ENCODE measurements at regions not wholly inside any gene's neighbourhood (a gene's known extent, or its start where the extent isn't known, plus 50 kb on each side); places are given as distances from the start of the nearest gene placed in this dataset.
A peak's percentile ranks its signal among the peaks of the same experiment; 100 is the strongest.

DNA sequence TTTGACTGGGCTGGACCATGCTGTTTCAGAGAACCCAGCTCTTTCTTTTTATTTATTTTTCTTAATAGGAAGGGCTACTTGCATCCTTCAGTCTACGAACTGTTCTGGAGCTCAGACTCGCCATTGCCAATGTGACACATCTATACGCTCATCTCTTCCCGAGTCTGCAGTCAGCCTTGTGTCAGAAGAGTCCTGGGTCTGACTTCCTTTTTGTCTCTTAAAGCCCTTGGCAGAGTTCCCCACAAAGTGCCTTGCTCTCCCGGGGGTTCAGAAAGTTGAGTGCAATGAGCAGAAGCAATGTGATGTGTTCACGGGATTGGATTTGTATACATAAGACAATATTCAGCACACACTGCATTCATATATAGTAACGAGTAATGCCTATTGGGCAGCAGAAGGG, 140.4 kb downstream of the ATPSCKMT start:
- H3K4me1 ChIP-seq (ENCODE audit: control insufficient read depth, insufficient read depth, low read length): no peaks in the 10 kb centered on the region
- CTCF ChIA-PET: interaction anchor here (0.6 kb wide), 1 partner anchor 267 kb away, joined by 3 read pairs; no protein-coding TSS in a partner anchor
- no peaks in the 10 kb centered on the region for H3K36me3 ChIP-seq (ENCODE audit: control insufficient read depth in 2 of 2, insufficient read depth in 1 of 2, low read length in 2 of 2)
- H3K27ac ChIP-seq (ENCODE audit: extremely low read depth, low read depth, low read length): no peak overlapping the region
- no peaks in the 10 kb centered on the region for H3K9me3 ChIP-seq (ENCODE audit: control insufficient read depth, insufficient read depth, low read depth, low read length)
- POLR2A ChIA-PET: no interaction called here
- no peak overlapping the region for H3K4me3 ChIP-seq (ENCODE audit: low read depth, low read length)
- TF ChIP-seq ZNF658 (tag by site-specific recombination; IDR thresholded peaks at IDR 0.05): no peak

DNA sequence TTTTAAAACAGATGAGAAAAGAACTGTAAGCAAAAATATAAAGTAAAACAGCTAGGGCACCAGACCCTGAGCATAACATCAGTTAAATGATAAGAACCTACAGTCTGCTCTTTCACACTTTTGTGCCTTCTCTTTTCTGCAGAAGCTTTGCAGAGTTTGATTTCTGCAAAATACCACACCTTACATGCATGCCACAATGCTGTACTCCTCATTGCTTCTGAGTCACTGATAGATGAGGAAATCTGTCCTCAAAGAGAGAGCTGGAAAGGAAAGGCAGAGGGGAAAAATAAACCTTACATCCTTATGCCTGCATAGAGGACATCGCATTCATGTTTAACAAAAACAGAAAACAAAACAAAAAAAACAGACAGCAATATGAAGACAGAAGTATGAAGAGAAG, 142.9 kb downstream of the ATPSCKMT start:
- no peaks in the 10 kb centered on the region for H3K36me3 ChIP-seq (ENCODE audit: control insufficient read depth in 2 of 2, insufficient read depth in 1 of 2, low read length in 2 of 2)
- POLR2A ChIA-PET: no interaction called here
- no peak overlapping the region for H3K4me3 ChIP-seq (ENCODE audit: low read depth, low read length)
- H3K27ac ChIP-seq (ENCODE audit: extremely low read depth, low read depth, low read length): no peak overlapping the region
- H3K9me3 ChIP-seq (ENCODE audit: control insufficient read depth, insufficient read depth, low read depth, low read length): no peaks in the 10 kb centered on the region
- H3K4me1 ChIP-seq (ENCODE audit: control insufficient read depth, insufficient read depth, low read length): no peaks in the 10 kb centered on the region
- CTCF ChIA-PET: interaction anchor here (0.6 kb wide), 1 partner anchor 106 kb away, joined by 6 read pairs; no protein-coding TSS in a partner anchor
- TF ChIP-seq ZNF510 (tag by site-specific recombination; IDR thresholded peaks at IDR 0.05; ENCODE audit: insufficient replicate concordance): no peak
- TF ChIP-seq ZNF629 (tag by site-specific recombination; IDR thresholded peaks at IDR 0.05): no peak
- TF ChIP-seq, protein P1, sequence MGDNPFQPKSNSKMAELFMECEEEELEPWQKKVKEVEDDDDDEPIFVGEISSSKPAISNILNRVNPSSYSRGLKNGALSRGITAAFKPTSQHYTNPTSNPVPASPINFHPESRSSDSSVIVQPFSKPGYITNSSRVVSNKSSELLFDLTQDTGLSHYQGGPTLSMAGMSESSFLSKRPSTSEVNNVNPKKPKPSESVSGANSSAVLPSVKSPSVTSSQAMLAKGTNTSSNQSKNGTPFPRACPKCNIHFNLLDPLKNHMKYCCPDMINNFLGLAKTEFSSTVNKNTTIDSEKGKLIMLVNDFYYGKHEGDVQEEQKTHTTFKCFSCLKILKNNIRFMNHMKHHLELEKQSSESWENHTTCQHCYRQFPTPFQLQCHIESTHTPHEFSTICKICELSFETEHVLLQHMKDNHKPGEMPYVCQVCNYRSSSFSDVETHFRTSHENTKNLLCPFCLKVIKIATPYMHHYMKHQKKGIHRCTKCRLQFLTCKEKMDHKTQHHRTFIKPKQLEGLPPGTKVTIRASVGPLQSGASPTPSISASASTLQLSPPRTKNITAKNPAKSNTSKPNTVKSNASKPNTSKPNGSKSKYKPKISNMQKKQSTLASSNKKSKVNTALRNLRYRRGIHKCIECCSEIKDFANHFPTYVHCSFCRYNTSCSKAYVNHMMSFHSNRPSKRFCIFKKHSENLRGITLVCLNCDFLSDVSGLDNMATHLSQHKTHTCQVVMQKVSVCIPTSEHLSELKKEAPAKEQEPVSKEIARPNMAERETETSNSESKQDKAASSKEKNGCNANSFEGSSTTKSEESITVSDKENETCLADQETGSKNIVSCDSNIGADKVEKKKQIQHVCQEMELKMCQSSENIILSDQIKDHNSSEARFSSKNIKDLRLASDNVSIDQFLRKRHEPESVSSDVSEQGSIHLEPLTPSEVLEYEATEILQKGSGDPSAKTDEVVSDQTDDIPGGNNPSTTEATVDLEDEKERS (tag by site-specific recombination; IDR thresholded peaks at IDR 0.05): no peak
- TF ChIP-seq ZNF610 (tag by site-specific recombination; IDR thresholded peaks at IDR 0.05; ENCODE audit: borderline replicate concordance): no peak
- no peak for TF ChIP-seq ZBTB1 (tag by site-specific recombination; IDR thresholded peaks at IDR 0.05)
- TF ChIP-seq, protein P2, sequence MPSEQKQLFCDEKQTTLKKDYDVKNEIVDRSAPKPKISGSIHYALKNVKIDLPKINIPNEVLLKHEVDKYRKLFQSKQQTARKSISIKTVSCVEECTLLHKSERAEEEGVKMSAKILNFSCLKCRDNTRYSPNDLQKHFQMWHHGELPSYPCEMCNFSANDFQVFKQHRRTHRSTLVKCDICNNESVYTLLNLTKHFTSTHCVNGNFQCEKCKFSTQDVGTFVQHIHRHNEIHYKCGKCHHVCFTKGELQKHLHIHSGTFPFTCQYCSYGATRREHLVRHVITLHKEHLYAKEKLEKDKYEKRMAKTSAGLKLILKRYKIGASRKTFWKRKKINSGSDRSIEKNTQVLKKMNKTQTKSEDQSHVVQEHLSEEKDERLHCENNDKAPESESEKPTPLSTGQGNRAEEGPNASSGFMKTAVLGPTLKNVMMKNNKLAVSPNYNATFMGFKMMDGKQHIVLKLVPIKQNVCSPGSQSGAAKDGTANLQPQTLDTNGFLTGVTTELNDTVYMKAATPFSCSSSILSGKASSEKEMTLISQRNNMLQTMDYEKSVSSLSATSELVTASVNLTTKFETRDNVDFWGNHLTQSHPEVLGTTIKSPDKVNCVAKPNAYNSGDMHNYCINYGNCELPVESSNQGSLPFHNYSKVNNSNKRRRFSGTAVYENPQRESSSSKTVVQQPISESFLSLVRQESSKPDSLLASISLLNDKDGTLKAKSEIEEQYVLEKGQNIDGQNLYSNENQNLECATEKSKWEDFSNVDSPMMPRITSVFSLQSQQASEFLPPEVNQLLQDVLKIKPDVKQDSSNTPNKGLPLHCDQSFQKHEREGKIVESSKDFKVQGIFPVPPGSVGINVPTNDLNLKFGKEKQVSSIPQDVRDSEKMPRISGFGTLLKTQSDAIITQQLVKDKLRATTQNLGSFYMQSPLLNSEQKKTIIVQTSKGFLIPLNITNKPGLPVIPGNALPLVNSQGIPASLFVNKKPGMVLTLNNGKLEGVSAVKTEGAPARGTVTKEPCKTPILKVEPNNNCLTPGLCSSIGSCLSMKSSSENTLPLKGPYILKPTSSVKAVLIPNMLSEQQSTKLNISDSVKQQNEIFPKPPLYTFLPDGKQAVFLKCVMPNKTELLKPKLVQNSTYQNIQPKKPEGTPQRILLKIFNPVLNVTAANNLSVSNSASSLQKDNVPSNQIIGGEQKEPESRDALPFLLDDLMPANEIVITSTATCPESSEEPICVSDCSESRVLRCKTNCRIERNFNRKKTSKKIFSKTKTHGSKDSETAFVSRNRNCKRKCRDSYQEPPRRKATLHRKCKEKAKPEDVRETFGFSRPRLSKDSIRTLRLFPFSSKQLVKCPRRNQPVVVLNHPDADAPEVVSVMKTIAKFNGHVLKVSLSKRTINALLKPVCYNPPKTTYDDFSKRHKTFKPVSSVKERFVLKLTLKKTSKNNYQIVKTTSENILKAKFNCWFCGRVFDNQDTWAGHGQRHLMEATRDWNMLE (tag by site-specific recombination; conservative IDR thresholded peaks at IDR 0.05; ENCODE audit: low read depth): no peak
- TF ChIP-seq, protein P3, sequence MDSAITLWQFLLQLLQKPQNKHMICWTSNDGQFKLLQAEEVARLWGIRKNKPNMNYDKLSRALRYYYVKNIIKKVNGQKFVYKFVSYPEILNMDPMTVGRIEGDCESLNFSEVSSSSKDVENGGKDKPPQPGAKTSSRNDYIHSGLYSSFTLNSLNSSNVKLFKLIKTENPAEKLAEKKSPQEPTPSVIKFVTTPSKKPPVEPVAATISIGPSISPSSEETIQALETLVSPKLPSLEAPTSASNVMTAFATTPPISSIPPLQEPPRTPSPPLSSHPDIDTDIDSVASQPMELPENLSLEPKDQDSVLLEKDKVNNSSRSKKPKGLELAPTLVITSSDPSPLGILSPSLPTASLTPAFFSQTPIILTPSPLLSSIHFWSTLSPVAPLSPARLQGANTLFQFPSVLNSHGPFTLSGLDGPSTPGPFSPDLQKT (IDR thresholded peaks at IDR 0.05; ENCODE audit: borderline replicate concordance, low read depth, low read length): no peak
- no peak for TF ChIP-seq ZNF76 (tag by site-specific recombination; IDR thresholded peaks at IDR 0.05; ENCODE audit: borderline replicate concordance, low read depth)
- no peak for TF ChIP-seq ZNF2 (tag by site-specific recombination; IDR thresholded peaks at IDR 0.05)
- no peak for TF ChIP-seq ZNF791 (tag by site-specific recombination; IDR thresholded peaks at IDR 0.05)

DNA sequence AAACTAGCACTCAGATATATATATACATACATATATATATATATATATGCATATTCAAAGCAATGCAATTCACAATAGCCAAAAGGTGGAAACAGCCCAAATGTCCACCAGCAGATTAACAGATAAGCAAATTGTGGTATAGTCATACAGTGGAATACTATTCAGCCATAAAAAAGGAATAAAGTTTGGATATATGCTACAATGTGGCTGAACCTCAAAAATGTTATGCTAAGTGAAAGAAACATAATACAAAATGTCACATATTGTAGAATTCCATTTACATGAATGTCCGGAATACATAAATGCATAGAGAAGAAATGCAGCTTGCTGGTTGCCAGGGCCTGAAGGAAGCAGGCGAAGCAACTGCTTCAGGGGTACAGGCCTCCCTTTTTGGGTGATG, 143.4 kb downstream of the ATPSCKMT start:
- Histone ChIP-seq H3K9me3 (ENCODE audit: control insufficient read depth, insufficient read depth, low read depth, low read length) (no peaks in the 10 kb centered on the region), H3K4me3 (ENCODE audit: low read depth, low read length) (no peak overlapping the region), H3K27ac (ENCODE audit: extremely low read depth, low read depth, low read length) (no peak overlapping the region), H3K4me1 (ENCODE audit: control insufficient read depth, insufficient read depth, low read length) (no peaks in the 10 kb centered on the region), H3K36me3 (ENCODE audit: control insufficient read depth in 2 of 2, insufficient read depth in 1 of 2, low read length in 2 of 2) (no peaks in the 10 kb centered on the region)
- CTCF ChIA-PET: no interaction called here
- POLR2A ChIA-PET: no interaction called here
- TF ChIP-seq SCRT2 (tag by site-specific recombination; IDR thresholded peaks at IDR 0.05): no peak
- TF ChIP-seq ZNF146 (tag by site-specific recombination; IDR thresholded peaks at IDR 0.05): peak; percentile 56
- TF ChIP-seq ZNF169 (tag by site-specific recombination; IDR thresholded peaks at IDR 0.05): no peak
- TF ChIP-seq ZNF585B (tag by site-specific recombination; IDR thresholded peaks at IDR 0.05): no peak
- TF ChIP-seq BCL11B (tag by site-specific recombination; IDR thresholded peaks at IDR 0.05; ENCODE audit: low read depth): no peak

All from HEK293 (cell line).